ENCODE measurements at regions not wholly inside any gene's neighbourhood (a gene's known extent, or its start where the extent isn't known, plus 50 kb on each side); places are given as distances from the start of the nearest gene placed in this dataset.

DNA sequence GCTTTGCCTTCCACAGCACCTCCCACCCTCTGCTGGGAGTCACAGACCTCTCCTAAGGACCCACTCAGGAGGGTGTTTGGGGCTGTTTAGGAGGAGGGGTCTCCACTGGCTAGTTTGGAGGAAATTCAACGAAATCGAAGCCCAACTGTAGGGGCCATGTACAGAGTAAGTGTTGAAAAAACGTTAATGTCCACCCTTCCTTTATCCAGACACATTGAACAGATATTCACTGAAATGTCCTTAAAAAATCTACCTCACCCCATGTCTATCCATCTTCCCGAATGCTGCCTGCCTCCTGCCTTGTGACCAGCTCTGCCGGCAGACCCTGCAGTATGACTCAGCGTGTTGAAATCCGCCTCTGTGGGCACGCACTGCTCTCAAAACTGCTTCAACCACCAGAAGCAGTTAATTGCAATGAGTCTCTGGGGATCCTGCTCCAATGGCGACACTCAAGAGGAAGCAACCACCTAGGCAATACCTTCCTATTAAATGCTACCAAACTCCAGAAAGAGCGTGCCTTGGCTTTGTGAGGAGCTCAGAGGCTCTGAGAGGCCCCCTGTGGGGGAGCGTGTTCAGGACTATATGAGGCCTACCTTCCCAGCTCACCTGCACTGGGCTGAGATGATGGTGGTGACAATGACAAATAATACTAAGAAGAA is 61.4 kb upstream of the RTN4 start (continued):
- TF ChIP-seq, protein P1, sequence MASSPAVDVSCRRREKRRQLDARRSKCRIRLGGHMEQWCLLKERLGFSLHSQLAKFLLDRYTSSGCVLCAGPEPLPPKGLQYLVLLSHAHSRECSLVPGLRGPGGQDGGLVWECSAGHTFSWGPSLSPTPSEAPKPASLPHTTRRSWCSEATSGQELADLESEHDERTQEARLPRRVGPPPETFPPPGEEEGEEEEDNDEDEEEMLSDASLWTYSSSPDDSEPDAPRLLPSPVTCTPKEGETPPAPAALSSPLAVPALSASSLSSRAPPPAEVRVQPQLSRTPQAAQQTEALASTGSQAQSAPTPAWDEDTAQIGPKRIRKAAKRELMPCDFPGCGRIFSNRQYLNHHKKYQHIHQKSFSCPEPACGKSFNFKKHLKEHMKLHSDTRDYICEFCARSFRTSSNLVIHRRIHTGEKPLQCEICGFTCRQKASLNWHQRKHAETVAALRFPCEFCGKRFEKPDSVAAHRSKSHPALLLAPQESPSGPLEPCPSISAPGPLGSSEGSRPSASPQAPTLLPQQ (tag by site-specific recombination; IDR thresholded peaks at IDR 0.05): peak; percentile 39
- TF ChIP-seq ZNF23 (tag by site-specific recombination; IDR thresholded peaks at IDR 0.05; ENCODE audit: borderline replicate concordance) (no peak), SP2 (tag by site-specific recombination; IDR thresholded peaks at IDR 0.05) (no peak; the same call in 1 of the 2 replicates), ZFP3 (tag by site-specific recombination; IDR thresholded peaks at IDR 0.05; ENCODE audit: low read depth) (no peak), IKZF3 (tag by site-specific recombination; IDR thresholded peaks at IDR 0.05) (peak; percentile 71), ZNF585B (tag by site-specific recombination; IDR thresholded peaks at IDR 0.05) (no peak), ZNF837 (tag by site-specific recombination; IDR thresholded peaks at IDR 0.05) (no peak), SALL2 (tag by site-specific recombination; IDR thresholded peaks at IDR 0.05; ENCODE audit: borderline replicate concordance) (no peak), ZNF169 (tag by site-specific recombination; IDR thresholded peaks at IDR 0.05) (no peak), ZNF830 (tag by site-specific recombination; IDR thresholded peaks at IDR 0.05; ENCODE audit: low read depth) (no peak), ZFP41 (tag by site-specific recombination; IDR thresholded peaks at IDR 0.05; ENCODE audit: borderline replicate concordance) (no peak), YY2 (tag by site-specific recombination; IDR thresholded peaks at IDR 0.05) (no peak), ZNF24 (tag by site-specific recombination; IDR thresholded peaks at IDR 0.05) (0 out of 2 replicates have a peak, but pooled peaks have one; percentile 41), ZNF174 (tag by site-specific recombination; IDR thresholded peaks at IDR 0.05) (no peak), ZFP37 (tag by site-specific recombination; IDR thresholded peaks at IDR 0.05) (no peak), ZFP69B (tag by site-specific recombination; IDR thresholded peaks at IDR 0.05) (peak; percentile 42; the same call in 1 of the 2 replicates), REPIN1 (tag by site-specific recombination; IDR thresholded peaks at IDR 0.05; ENCODE audit: low read depth) (no peak), YY1 (tag by site-specific recombination; IDR thresholded peaks at IDR 0.05) (no peak), ZIC2 (tag by site-specific recombination; IDR thresholded peaks at IDR 0.05) (peak; percentile 32), ZBTB7A (tag by site-specific recombination; IDR thresholded peaks at IDR 0.05; ENCODE audit: low read depth) (no peak), ZNF266 (tag by site-specific recombination; IDR thresholded peaks at IDR 0.05; ENCODE audit: low read depth) (no peak), ZFHX2 (tag by site-specific recombination; conservative IDR thresholded peaks at IDR 0.05) (no peak), GLIS1 (tag by site-specific recombination; IDR thresholded peaks at IDR 0.05) (peak; percentile 72), HOXA7 (CRISPR knock-in tag; IDR thresholded peaks at IDR 0.05; ENCODE audit: borderline replicate concordance) (no peak), ZNF175 (tag by site-specific recombination; IDR thresholded peaks at IDR 0.05) (no peak), ZNF701 (tag by site-specific recombination; IDR thresholded peaks at IDR 0.05) (no peak), ZNF571 (tag by site-specific recombination; IDR thresholded peaks at IDR 0.05) (no peak)
- TF ChIP-seq, protein P2, sequence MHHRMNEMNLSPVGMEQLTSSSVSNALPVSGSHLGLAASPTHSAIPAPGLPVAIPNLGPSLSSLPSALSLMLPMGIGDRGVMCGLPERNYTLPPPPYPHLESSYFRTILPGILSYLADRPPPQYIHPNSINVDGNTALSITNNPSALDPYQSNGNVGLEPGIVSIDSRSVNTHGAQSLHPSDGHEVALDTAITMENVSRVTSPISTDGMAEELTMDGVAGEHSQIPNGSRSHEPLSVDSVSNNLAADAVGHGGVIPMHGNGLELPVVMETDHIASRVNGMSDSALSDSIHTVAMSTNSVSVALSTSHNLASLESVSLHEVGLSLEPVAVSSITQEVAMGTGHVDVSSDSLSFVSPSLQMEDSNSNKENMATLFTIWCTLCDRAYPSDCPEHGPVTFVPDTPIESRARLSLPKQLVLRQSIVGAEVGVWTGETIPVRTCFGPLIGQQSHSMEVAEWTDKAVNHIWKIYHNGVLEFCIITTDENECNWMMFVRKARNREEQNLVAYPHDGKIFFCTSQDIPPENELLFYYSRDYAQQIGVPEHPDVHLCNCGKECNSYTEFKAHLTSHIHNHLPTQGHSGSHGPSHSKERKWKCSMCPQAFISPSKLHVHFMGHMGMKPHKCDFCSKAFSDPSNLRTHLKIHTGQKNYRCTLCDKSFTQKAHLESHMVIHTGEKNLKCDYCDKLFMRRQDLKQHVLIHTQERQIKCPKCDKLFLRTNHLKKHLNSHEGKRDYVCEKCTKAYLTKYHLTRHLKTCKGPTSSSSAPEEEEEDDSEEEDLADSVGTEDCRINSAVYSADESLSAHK (tag by site-specific recombination; IDR thresholded peaks at IDR 0.05): peak; percentile 87
- TF ChIP-seq, protein P3, sequence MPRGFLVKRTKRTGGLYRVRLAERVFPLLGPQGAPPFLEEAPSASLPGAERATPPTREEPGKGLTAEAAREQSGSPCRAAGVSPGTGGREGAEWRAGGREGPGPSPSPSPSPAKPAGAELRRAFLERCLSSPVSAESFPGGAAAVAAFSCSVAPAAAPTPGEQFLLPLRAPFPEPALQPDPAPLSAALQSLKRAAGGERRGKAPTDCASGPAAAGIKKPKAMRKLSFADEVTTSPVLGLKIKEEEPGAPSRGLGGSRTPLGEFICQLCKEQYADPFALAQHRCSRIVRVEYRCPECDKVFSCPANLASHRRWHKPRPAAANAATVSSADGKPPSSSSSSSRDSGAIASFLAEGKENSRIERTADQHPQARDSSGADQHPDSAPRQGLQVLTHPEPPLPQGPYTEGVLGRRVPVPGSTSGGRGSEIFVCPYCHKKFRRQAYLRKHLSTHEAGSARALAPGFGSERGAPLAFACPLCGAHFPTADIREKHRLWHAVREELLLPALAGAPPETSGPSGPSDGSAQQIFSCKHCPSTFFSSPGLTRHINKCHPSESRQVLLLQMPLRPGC (tag by site-specific recombination; IDR thresholded peaks at IDR 0.05): peak; percentile 88
- TF ChIP-seq, protein P4, sequence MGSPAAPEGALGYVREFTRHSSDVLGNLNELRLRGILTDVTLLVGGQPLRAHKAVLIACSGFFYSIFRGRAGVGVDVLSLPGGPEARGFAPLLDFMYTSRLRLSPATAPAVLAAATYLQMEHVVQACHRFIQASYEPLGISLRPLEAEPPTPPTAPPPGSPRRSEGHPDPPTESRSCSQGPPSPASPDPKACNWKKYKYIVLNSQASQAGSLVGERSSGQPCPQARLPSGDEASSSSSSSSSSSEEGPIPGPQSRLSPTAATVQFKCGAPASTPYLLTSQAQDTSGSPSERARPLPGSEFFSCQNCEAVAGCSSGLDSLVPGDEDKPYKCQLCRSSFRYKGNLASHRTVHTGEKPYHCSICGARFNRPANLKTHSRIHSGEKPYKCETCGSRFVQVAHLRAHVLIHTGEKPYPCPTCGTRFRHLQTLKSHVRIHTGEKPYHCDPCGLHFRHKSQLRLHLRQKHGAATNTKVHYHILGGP (tag by site-specific recombination; IDR thresholded peaks at IDR 0.05): no peak
- TF ChIP-seq, protein P5, sequence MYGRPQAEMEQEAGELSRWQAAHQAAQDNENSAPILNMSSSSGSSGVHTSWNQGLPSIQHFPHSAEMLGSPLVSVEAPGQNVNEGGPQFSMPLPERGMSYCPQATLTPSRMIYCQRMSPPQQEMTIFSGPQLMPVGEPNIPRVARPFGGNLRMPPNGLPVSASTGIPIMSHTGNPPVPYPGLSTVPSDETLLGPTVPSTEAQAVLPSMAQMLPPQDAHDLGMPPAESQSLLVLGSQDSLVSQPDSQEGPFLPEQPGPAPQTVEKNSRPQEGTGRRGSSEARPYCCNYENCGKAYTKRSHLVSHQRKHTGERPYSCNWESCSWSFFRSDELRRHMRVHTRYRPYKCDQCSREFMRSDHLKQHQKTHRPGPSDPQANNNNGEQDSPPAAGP (tag by site-specific recombination; IDR thresholded peaks at IDR 0.05): no peak

Measured in HEK293 (cell line).